ENCODE measurements at regions not wholly inside any gene's neighbourhood (a gene's known extent, or its start where the extent isn't known, plus 50 kb on each side); places are given as distances from the start of the nearest gene placed in this dataset.

DNA sequence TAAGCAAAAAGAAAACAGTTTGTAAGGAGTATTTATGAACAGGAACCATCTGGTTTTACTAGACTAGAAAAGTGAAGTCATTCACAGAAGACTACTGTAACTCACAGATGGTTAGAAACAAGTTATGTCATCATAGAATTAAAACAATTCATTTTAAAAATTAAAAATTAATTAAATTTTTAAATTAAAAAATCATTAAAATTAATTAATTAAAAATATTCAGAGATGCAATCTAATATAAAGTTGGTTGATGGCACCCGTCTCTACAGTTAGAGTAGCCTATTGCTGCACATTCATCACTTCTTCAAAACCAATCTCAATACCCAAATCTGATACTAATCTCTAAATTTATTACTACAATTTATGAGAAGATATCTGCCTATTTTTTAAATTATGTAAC lies 454.8 kb upstream of the NUPR2 start:
- Histone ChIP-seq H3K4me3 (ENCODE audit: low read depth, low read length) (no peak overlapping the region), H3K36me3 (no peaks in the 10 kb centered on the region), H3K4me1 (no peaks in the 10 kb centered on the region), H3K9me3 (no peaks in the 10 kb centered on the region), H3K27me3 (no peaks in the 10 kb centered on the region)
- TF ChIP-seq, protein P1, sequence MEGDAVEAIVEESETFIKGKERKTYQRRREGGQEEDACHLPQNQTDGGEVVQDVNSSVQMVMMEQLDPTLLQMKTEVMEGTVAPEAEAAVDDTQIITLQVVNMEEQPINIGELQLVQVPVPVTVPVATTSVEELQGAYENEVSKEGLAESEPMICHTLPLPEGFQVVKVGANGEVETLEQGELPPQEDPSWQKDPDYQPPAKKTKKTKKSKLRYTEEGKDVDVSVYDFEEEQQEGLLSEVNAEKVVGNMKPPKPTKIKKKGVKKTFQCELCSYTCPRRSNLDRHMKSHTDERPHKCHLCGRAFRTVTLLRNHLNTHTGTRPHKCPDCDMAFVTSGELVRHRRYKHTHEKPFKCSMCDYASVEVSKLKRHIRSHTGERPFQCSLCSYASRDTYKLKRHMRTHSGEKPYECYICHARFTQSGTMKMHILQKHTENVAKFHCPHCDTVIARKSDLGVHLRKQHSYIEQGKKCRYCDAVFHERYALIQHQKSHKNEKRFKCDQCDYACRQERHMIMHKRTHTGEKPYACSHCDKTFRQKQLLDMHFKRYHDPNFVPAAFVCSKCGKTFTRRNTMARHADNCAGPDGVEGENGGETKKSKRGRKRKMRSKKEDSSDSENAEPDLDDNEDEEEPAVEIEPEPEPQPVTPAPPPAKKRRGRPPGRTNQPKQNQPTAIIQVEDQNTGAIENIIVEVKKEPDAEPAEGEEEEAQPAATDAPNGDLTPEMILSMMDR (IDR thresholded peaks at IDR 0.05; ENCODE audit: low read depth, low read length) = no peak
- DNase-seq = no peak

GRCh38 chr7:56538541-56539429 lies 422.6 kb upstream of the NUPR2 start:
- peaks cover 6% of the 10 kb centered on the region; the same call in 1 of the 2 replicates for H3K9me3 ChIP-seq

GRCh38 chr7:56537952-56538351 lies 421.7 kb upstream of the NUPR2 start:
- Histone ChIP-seq H3K9me3 (peaks cover 6% of the 10 kb centered on the region; the same call in 1 of the 2 replicates), H3K4me3 (ENCODE audit: low read depth, low read length) (no peak overlapping the region), H3K4me1 (no peaks in the 10 kb centered on the region), H3K27me3 (no peaks in the 10 kb centered on the region), H3K36me3 (no peaks in the 10 kb centered on the region)
- TF ChIP-seq, protein P1 (IDR thresholded peaks at IDR 0.05; ENCODE audit: low read depth, low read length) = no peak
- no peak for DNase-seq

More at GRCh38 chr7:56538541-56539429, 422.6 kb upstream of the NUPR2 start:
- no peaks in the 10 kb centered on the region for H3K27me3 ChIP-seq
- no peak for DNase-seq
- TF ChIP-seq, protein P1 (IDR thresholded peaks at IDR 0.05; ENCODE audit: low read depth, low read length) = no peak
- H3K4me1 ChIP-seq = no peaks in the 10 kb centered on the region
- no peaks in the 10 kb centered on the region for H3K36me3 ChIP-seq
- no peak overlapping the region for H3K4me3 ChIP-seq (ENCODE audit: low read depth, low read length)

DNA sequence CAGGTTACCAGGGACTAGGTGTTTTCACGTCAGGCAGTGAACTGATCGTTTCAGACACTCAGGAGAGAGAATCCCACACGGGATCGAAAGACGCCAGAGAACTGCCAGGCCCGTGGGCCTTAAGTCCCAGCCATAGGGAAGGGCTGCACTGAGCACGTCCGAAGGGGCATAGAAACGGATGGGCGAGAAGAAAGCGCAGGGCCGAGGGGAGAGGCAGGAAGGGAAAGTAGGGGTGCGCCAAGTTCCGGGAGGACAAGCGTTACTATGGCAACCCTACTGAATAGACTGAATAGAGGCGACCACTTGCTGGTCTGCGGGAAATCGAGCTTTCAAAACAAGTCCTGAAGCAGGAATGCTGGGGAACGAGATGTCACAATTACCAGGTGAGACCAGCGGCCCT lies 421.3 kb upstream of the NUPR2 start:
- no peaks in the 10 kb centered on the region for H3K4me1 ChIP-seq
- TF ChIP-seq, protein P1 (IDR thresholded peaks at IDR 0.05; ENCODE audit: low read depth, low read length) = no peak
- H3K9me3 ChIP-seq = peaks cover 6% of the 10 kb centered on the region; the same call in 1 of the 2 replicates
- no peaks in the 10 kb centered on the region for H3K36me3 ChIP-seq
- H3K27me3 ChIP-seq = no peaks in the 10 kb centered on the region
- no peak for DNase-seq
- H3K4me3 ChIP-seq (ENCODE audit: low read depth, low read length) = no peak overlapping the region

DNA sequence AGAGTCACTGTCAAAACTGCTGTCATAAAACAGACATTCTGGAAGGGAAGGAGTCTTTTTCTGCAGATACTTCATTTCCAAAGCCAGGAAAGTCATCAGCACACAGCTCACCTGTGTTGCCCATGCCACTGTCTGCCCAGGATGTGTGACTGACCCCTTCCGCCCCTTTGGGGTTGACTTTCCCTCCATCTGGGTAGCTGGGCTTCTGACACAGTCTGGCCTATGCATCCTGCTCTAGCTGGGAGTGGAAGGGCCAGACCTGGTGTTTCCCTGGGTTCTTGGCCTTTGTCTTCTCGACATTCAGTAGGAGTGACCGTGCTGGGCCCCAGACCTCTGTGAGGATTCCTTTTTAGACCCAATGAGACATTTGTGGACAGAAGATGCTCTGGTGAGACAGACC lies 378.9 kb upstream of the NUPR2 start:
- no peak overlapping the region for H3K4me3 ChIP-seq (ENCODE audit: low read depth, low read length)
- DNase-seq = no peak
- no peaks in the 10 kb centered on the region for H3K27me3 ChIP-seq
- H3K4me1 ChIP-seq = no peaks in the 10 kb centered on the region
- no peaks in the 10 kb centered on the region for H3K9me3 ChIP-seq
- TF ChIP-seq, protein P1 (IDR thresholded peaks at IDR 0.05; ENCODE audit: low read depth, low read length) = no peak
- no peaks in the 10 kb centered on the region for H3K36me3 ChIP-seq
